IMR-90 (cell line): ENCODE measurements at regions not wholly inside any gene's neighbourhood (a gene's known extent, or its start where the extent isn't known, plus 50 kb on each side); places are given as distances from the start of the nearest gene placed in this dataset.

Experiments
- ATAC-seq: fragments of 200-7000 bp; cut with Tn5 transposase; 2 replicates; pipeline ENCODE4 v1.9.1; 2020; ENCODE audit warnings: low read depth, mild to moderate bottlenecking, moderate library complexity
- BruUV-seq: library from RNA; stranded (reverse); fragments of 400-500 nt; replicated peaks from 2 replicates; lab custom pipeline; 2021; lab: Mats Ljungman, UMichigan
- CTCF ChIA-PET: fragments of 300-600 bp; formaldehyde crosslinking; extraction: SDS; loops from one replicate; lab custom pipeline; 2021; ENCODE audit warnings: antibody characterized with exemption; lab: Yijun Ruan, JAX
- POLR2A ChIA-PET: fragments of 300-600 bp; sonication (Branson Sonifier 250); formaldehyde crosslinking; loops from one replicate; lab custom pipeline; 2022; ENCODE audit warnings: antibody characterized with exemption; ENCODE audit not compliant: unreplicated experiment; lab: Charles Lee
- DNase-seq: peaks from one replicate; pipeline ENCODE4 v3.0.0; 2013
- H2AFZ ChIP-seq: replicated peaks from 2 replicates; pipeline ENCODE3; 2013; ENCODE audit warnings: low read length, mild to moderate bottlenecking; ENCODE audit not compliant: poor library complexity
- H2AK5ac ChIP-seq: 2 replicates; pipeline ENCODE4 v1.6.1; 2013; ENCODE audit warnings: low read depth, low read length, inconsistent platforms
- H2AK9ac ChIP-seq: replicated peaks from 2 replicates; pipeline ENCODE3; 2013; ENCODE audit warnings: mild to moderate bottlenecking, low read depth, low read length, moderate library complexity; ENCODE audit not compliant: poor library complexity
- H2BK120ac ChIP-seq: 2 replicates; pipeline ENCODE4 v1.6.1; 2013; ENCODE audit warnings: low read depth, low read length, inconsistent platforms
- H2BK15ac ChIP-seq: 3 replicates; pipeline ENCODE4 v1.6.1; 2013; ENCODE audit warnings: low read depth, low read length, inconsistent platforms
- H2BK20ac ChIP-seq: 2 replicates; pipeline ENCODE4 v1.6.1; 2013; ENCODE audit warnings: low read depth, mild to moderate bottlenecking, inconsistent platforms, low read length, moderate library complexity
- H2BK5ac ChIP-seq: 2 replicates; pipeline ENCODE4 v1.6.1; 2013; ENCODE audit warnings: mild to moderate bottlenecking, low read depth, low read length, inconsistent platforms; ENCODE audit not compliant: poor library complexity, severe bottlenecking
- H3K14ac ChIP-seq: replicated peaks from 2 replicates; pipeline ENCODE4 v1.6.1; 2013; ENCODE audit warnings: low read depth, low read length, inconsistent platforms
- H3K18ac ChIP-seq: 2 replicates; pipeline ENCODE4 v1.6.1; 2013; ENCODE audit warnings: low read depth, low read length, control low read depth
- H3K23ac ChIP-seq: 2 replicates; pipeline ENCODE4 v1.6.1; 2013; ENCODE audit warnings: low read depth, low read length, inconsistent platforms
- H3K27ac ChIP-seq: 2 replicates; pipeline ENCODE4 v1.5.1; 2013; ENCODE audit warnings: mild to moderate bottlenecking, control low read depth, low read length; ENCODE audit not compliant: insufficient read depth
- H3K27me3 ChIP-seq: 2 replicates; pipeline ENCODE4 v1.6.1; 2013; ENCODE audit warnings: low read length; ENCODE audit not compliant: control insufficient read depth, insufficient read depth
- H3K36me3 ChIP-seq: 2 replicates; pipeline ENCODE4 v1.6.1; 2013; ENCODE audit warnings: low read length, mixed read lengths; ENCODE audit not compliant: control insufficient read depth, insufficient read depth
- H3K4ac ChIP-seq: 2 replicates; pipeline ENCODE4 v1.6.1; 2013; ENCODE audit warnings: low read depth, low read length, inconsistent platforms
- H3K4me1 ChIP-seq: 2 replicates; pipeline ENCODE4 v1.6.1; 2013; ENCODE audit warnings: low read length, mixed read lengths; ENCODE audit not compliant: control insufficient read depth, insufficient read depth
- H3K4me2 ChIP-seq: 2 replicates; pipeline ENCODE4 v1.6.1; 2013; ENCODE audit warnings: low read depth, mild to moderate bottlenecking, control low read depth, low read length, moderate library complexity
- H3K4me3 ChIP-seq: 2 replicates; pipeline ENCODE4 v1.5.1; 2013; ENCODE audit warnings: low read depth, mild to moderate bottlenecking, control low read depth, low read length, moderate library complexity; ENCODE audit not compliant: insufficient read depth
- H3K56ac ChIP-seq: 2 replicates; pipeline ENCODE4 v1.6.1; 2013; ENCODE audit warnings: low read length, inconsistent platforms; ENCODE audit not compliant: insufficient read depth; ENCODE audit errors: extremely low read depth
- H3K79me1 ChIP-seq, 2 experiments: 2 replicates each; pipeline ENCODE4 v1.6.1; 2013; ENCODE audit warnings: low read length in 2 of 2, inconsistent platforms in 1 of 2, low read depth in 1 of 2
- H3K9ac ChIP-seq: 2 replicates; pipeline ENCODE4 v1.6.1; 2013; ENCODE audit warnings: low read depth, low read length, control low read depth
- H3K9me1 ChIP-seq: 2 replicates; pipeline ENCODE4 v1.6.1; 2013; ENCODE audit warnings: low read length, inconsistent platforms; ENCODE audit not compliant: insufficient read depth
- H3K9me3 ChIP-seq: 2 replicates; pipeline ENCODE4 v1.6.1; 2013; ENCODE audit warnings: low read length; ENCODE audit not compliant: control insufficient read depth, insufficient read depth
- H4K20me1 ChIP-seq: 2 replicates; pipeline ENCODE4 v1.6.1; 2013; ENCODE audit warnings: low read length, inconsistent platforms; ENCODE audit not compliant: insufficient read depth
- H4K5ac ChIP-seq: 2 replicates; pipeline ENCODE4 v1.6.1; 2013; ENCODE audit warnings: mild to moderate bottlenecking, low read depth, low read length, control low read depth
- H4K8ac ChIP-seq, 2 experiments: 2 replicates each; pipeline ENCODE4 v1.6.1; 2013; ENCODE audit warnings: low read depth in 2 of 2, low read length in 2 of 2, control low read depth in 1 of 2, inconsistent platforms in 1 of 2
- H4K91ac ChIP-seq: 2 replicates; pipeline ENCODE4 v1.6.1; 2013; ENCODE audit warnings: low read depth, low read length, inconsistent platforms; ENCODE audit not compliant: insufficient read depth
- CEBPB ChIP-seq: IDR thresholded peaks from 2 replicates; pipeline ENCODE4 v1.6.1; 2012; ENCODE audit warnings: low read depth, low read length, improper control_type of control experiment
- FOS ChIP-seq: fragments of 150-350 bp; IDR thresholded peaks from 2 replicates; pipeline ENCODE4 v1.6.1; 2016; ENCODE audit warnings: low read depth, low read length
- MAFK ChIP-seq: IDR thresholded peaks from 2 replicates; pipeline ENCODE4 v1.6.1; 2012; ENCODE audit warnings: low read depth, low read length, improper control_type of control experiment
- MAZ ChIP-seq: IDR thresholded peaks from 2 replicates; pipeline ENCODE4 v1.6.1; 2012; ENCODE audit warnings: low read depth, mild to moderate bottlenecking, low read length, improper control_type of control experiment, moderate library complexity, borderline replicate concordance
- MXI1 ChIP-seq: IDR thresholded peaks from 2 replicates; pipeline ENCODE4 v1.6.1; 2012; ENCODE audit warnings: low read depth, mild to moderate bottlenecking, low read length, moderate library complexity, borderline replicate concordance
- NFE2L2 ChIP-seq: fragments of 150-350 bp; IDR thresholded peaks from 2 replicates; pipeline ENCODE4 v1.6.1; 2016; ENCODE audit warnings: low read depth, mild to moderate bottlenecking, low read length
- POLR2A ChIP-seq: IDR thresholded peaks from 2 replicates; pipeline ENCODE4 v1.6.1; 2012; ENCODE audit warnings: mild to moderate bottlenecking, low read depth, low read length
- RAD21 ChIP-seq: IDR thresholded peaks from 2 replicates; pipeline ENCODE4 v1.6.1; 2012; ENCODE audit warnings: low read length, improper control_type of control experiment
- RFX5 ChIP-seq: IDR thresholded peaks from 2 replicates; pipeline ENCODE4 v1.8.0; 2012; ENCODE audit warnings: low read depth, mild to moderate bottlenecking, low read length, moderate library complexity
- WGBS, 2 experiments: methylation state at CpG; one replicate each; pipeline versions ENCODE4 v1.1.5 to v1.1.7; 2013; ENCODE audit warnings: missing lambda C conversion rate in 2 of 2; ENCODE audit not compliant: insufficient read length in 1 of 2; ENCODE audit errors: extremely low coverage in 2 of 2; 5-methylcytosine and 5-hydroxymethylcytosine counted together
- dilution Hi-C: fragments of 300-500 bp; cut with HindIII; formaldehyde crosslinking; loops from one replicate; pipeline ENCODE4 v1.14.3; 2018; ENCODE audit warnings: low sequenced_read_pairs; ENCODE audit not compliant: unreplicated experiment
- in situ Hi-C: fragments of 300-500 bp; cut with MboI; formaldehyde crosslinking; loops from 3 replicates; pipeline ENCODE4 v1.14.3; 2019; ENCODE audit warnings: low sequenced_read_pairs, inconsistent platforms, mixed read lengths
- intact Hi-C: fragments of 100-400 bp; cut with micrococcal nuclease; formaldehyde crosslinking; loops from 2 replicates; pipeline ENCODE4 v1.10.0; 2022
- TF ChIP-seq, protein P1 (sequence below): fragments of 150-350 bp; IDR thresholded peaks from 2 replicates; pipeline ENCODE4 v1.6.1; 2017; ENCODE audit warnings: mild to moderate bottlenecking, antibody characterized with exemption, low read length, low read depth

DNA sequence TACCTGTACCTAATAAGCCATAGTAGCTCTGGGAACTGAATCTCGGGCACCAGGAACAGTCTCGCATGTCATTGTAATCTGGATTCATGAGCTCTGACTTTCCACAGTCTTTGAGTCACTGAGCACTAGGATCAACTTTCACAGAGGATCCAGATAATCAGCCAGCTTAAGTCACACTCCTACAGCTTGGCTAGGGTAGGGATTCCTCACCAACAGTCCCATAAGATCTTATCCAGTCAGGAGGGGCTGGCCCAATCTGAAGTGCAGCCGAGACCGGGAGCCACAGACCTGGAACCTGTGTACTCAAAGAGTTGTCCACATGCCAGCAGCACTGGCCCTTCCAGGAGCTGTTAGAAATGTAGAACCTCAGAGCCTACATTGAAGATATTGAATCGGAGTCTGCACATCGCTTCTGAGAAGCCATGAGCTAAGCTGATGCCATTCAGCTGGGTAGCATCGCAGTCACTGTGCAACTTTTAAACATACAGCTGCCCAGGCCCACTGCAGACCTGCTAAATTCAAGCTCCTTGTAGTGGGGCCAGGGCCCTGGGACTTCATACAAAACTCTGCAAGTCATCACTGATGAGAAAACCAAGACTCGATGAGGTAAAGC is 538.8 kb upstream of the B3GAT1 start:
- Histone ChIP-seq H3K36me3 (no peaks in the 10 kb centered on the region), H2BK15ac (no peak overlapping the region; the same call in 2 of the 3 replicates), H3K4me2 (0 out of 2 replicates have a peak overlapping the region, but pooled peaks have one; percentile 14), H4K91ac (peak overlapping the region; percentile 35; the same call in 1 of the 2 replicates), H2AK9ac (no peak overlapping the region), H3K4me3 (no peak overlapping the region), H3K14ac (no peak overlapping the region), H4K8ac (peak overlapping the region; percentile 27 to 73; a peak in 3 of 4 replicates), H2AFZ (peak overlapping the region; percentile 72), H4K20me1 (no peaks in the 10 kb centered on the region), H3K27me3 (no peaks in the 10 kb centered on the region), H4K5ac (peak overlapping the region; percentile 26; the same call in 1 of the 2 replicates), H2AK5ac (no peak overlapping the region), H2BK20ac (peak overlapping the region; percentile 44; the same call in 1 of the 2 replicates), H3K9ac (no peak overlapping the region; the same call in 1 of the 2 replicates), H3K4me1 (peaks cover 12% of the 10 kb centered on the region), H3K56ac (0 out of 2 replicates have a peak overlapping the region, but pooled peaks have one; percentile 7), H3K79me1 (no peaks in the 10 kb centered on the region), H3K27ac (peak overlapping the region; percentile 63), H2BK5ac (peak overlapping the region; percentile 69), H3K4ac (peak overlapping the region; percentile 70), H3K23ac (no peak overlapping the region), H3K18ac (peak overlapping the region; percentile 31; the same call in 1 of the 2 replicates), H3K9me3 (no peaks in the 10 kb centered on the region; the same call in 1 of the 2 replicates), H2BK120ac (peak overlapping the region; percentile 87), H3K9me1 (no peaks in the 10 kb centered on the region)
- POLR2A ChIA-PET = no interaction called here
- BruUV-seq = no TSS peak
- in situ Hi-C loops = no loop called here
- ATAC-seq (peak; percentile 54), DNase-seq (peak; percentile 75)
- intact Hi-C loops = no loop called here
- dilution Hi-C loops = no loop called here
- CTCF ChIA-PET = no interaction called here
- WGBS, 2 experiments = no CpG with 5 or more reads among the region's 8 CpGs
- TF ChIP-seq POLR2A (no peak), CEBPB (no peak), FOS (no peak), RAD21 (no peak), RFX5 (no peak), MXI1 (no peak), MAFK (no peak), NFE2L2 (no peak), MAZ (no peak)
- TF ChIP-seq, protein P1, sequence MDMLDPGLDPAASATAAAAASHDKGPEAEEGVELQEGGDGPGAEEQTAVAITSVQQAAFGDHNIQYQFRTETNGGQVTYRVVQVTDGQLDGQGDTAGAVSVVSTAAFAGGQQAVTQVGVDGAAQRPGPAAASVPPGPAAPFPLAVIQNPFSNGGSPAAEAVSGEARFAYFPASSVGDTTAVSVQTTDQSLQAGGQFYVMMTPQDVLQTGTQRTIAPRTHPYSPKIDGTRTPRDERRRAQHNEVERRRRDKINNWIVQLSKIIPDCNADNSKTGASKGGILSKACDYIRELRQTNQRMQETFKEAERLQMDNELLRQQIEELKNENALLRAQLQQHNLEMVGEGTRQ = no peak
